A549 (cell line): ENCODE measurements at regions not wholly inside any gene's neighbourhood (a gene's known extent, or its start where the extent isn't known, plus 50 kb on each side); places are given as distances from the start of the nearest gene placed in this dataset.

Experiments used
- ATAC-seq, 2 experiments: fragments of 200-7000 bp in 1 of 2; fragments of >200 bp in 1 of 2; cut with Nextera tagmentation in 1 of 2; cut with Tn5 transposase in 1 of 2; 3 replicates each; pipeline versions ENCODE4 v1.8.0 to v1.9.1; 2018 to 2020; ENCODE audit warnings: mild to moderate bottlenecking in 1 of 2, moderate library complexity in 1 of 2
- CTCF ChIA-PET: fragments of 300-600 bp; sonication (Branson Sonifier 250); formaldehyde crosslinking; extraction: SDS; loops from one replicate; lab custom pipeline; 2021; ENCODE audit warnings: antibody characterized with exemption, inconsistent platforms; lab: Yijun Ruan, JAX
- POLR2A ChIA-PET: fragments of 350-600 bp; formaldehyde crosslinking; extraction: SDS; loops from one replicate; lab custom pipeline; 2021; ENCODE audit warnings: antibody characterized with exemption, inconsistent platforms; lab: Yijun Ruan, JAX
- DNase-seq, 2 experiments: peaks; one replicate each; pipeline versions ENCODE4 v3.0.0 to v3.0.0-alpha.2; 2011 to 2016; ENCODE audit warnings: low read depth in 1 of 2, low spot score in 1 of 2
- FAIRE-seq: peaks from 2 replicates; lab custom pipeline; 2011; peaks lifted over from hg19 to GRCh38; lab: Jason Lieb, UNC
- H3K27ac ChIP-seq, 2 experiments: fragments of >200 bp; sonication (Bioruptor Twin); formaldehyde crosslinking; 3 replicates each; pipeline ENCODE4 v1.5.1; 2016 to 2017
- H3K4me1 ChIP-seq: fragments of >200 bp; sonication (Bioruptor Twin); formaldehyde crosslinking; 3 replicates; pipeline ENCODE4 v1.6.1; 2016
- H3K4me2 ChIP-seq: fragments of >200 bp; sonication (Bioruptor Twin); formaldehyde crosslinking; 3 replicates; pipeline ENCODE4 v1.6.1; 2016
- H3K4me3 ChIP-seq: fragments of >200 bp; sonication (Bioruptor Twin); formaldehyde crosslinking; 3 replicates; pipeline ENCODE4 v1.5.1; 2016
- H3K9me3 ChIP-seq: fragments of >200 bp; sonication (Bioruptor Twin); formaldehyde crosslinking; 3 replicates; pipeline ENCODE4 v1.6.1; 2016
- CBX8 ChIP-seq: fragments of 200-600 bp; sonication (generic); IDR thresholded peaks from 2 replicates; pipeline ENCODE4 v1.6.1; 2016
- CHD4 ChIP-seq: fragments of 200-600 bp; sonication (generic); IDR thresholded peaks from 2 replicates; pipeline ENCODE4 v1.6.1; 2016; ENCODE audit warnings: antibody characterized with exemption, mild to moderate bottlenecking, borderline replicate concordance
- EHMT2 ChIP-seq: fragments of 200-600 bp; sonication (generic); IDR thresholded peaks from 2 replicates; pipeline ENCODE4 v1.6.1; 2016; ENCODE audit warnings: antibody characterized with exemption, low read depth, mild to moderate bottlenecking, moderate library complexity
- HOXA7 ChIP-seq: fragments of 250-450 bp; sonication (Bioruptor Pico); IDR thresholded peaks from 2 replicates; pipeline ENCODE4 v1.5.0; 2020; ENCODE audit warnings: mild to moderate bottlenecking, moderate library complexity
- HOXB13 ChIP-seq: fragments of 250-450 bp; sonication (Bioruptor Pico); IDR thresholded peaks from 2 replicates; pipeline ENCODE4 v1.5.0; 2020; ENCODE audit warnings: low read depth, mild to moderate bottlenecking, moderate library complexity
- JUN ChIP-seq, 2 experiments: fragments of >200 bp; sonication (Bioruptor Twin); formaldehyde crosslinking; IDR thresholded peaks; 2 replicates in 1 of 2; 3 replicates in 1 of 2; pipeline ENCODE4 v1.6.1; 2016 to 2017
- JUNB ChIP-seq: fragments of >200 bp; sonication (Bioruptor Twin); formaldehyde crosslinking; IDR thresholded peaks from 2 replicates; pipeline ENCODE4 v1.6.1; 2016
- MAZ ChIP-seq: fragments of 150-350 bp; IDR thresholded peaks from 2 replicates; pipeline ENCODE4 v1.6.1; 2014; ENCODE audit warnings: antibody characterized with exemption, low read depth, low read length, borderline replicate concordance
- NPAS2 ChIP-seq: fragments of 250-450 bp; sonication (Bioruptor Pico); IDR thresholded peaks from 2 replicates; pipeline ENCODE4 v1.8.0; 2022; ENCODE audit warnings: mild to moderate bottlenecking, moderate library complexity, borderline replicate concordance
- PHF8 ChIP-seq: fragments of 200-600 bp; sonication (generic); IDR thresholded peaks from 2 replicates; pipeline ENCODE4 v1.6.1; 2016; ENCODE audit warnings: low read depth, mild to moderate bottlenecking, antibody characterized with exemption, moderate library complexity, borderline replicate concordance
- POLR2A ChIP-seq: IDR thresholded peaks from 2 replicates; pipeline ENCODE4 v1.6.1; 2012; ENCODE audit warnings: mild to moderate bottlenecking, low read length
- POLR2AphosphoS2 ChIP-seq: conservative IDR thresholded peaks from 2 replicates; pipeline ENCODE4 v1.6.1; 2012; ENCODE audit warnings: low read length, improper control_type of control experiment, inconsistent platforms
- SMC3 ChIP-seq: fragments of >200 bp; sonication (Bioruptor Twin); formaldehyde crosslinking; IDR thresholded peaks from 3 replicates; pipeline ENCODE4 v1.6.1; 2018; ENCODE audit warnings: inconsistent platforms
- SREBF2 ChIP-seq: fragments of 450-650 bp; IDR thresholded peaks from 2 replicates; pipeline ENCODE4 v1.6.1; 2014; ENCODE audit warnings: mild to moderate bottlenecking, moderate library complexity
- TFCP2L1 ChIP-seq: fragments of 250-450 bp; sonication (Bioruptor Pico); IDR thresholded peaks from 2 replicates; pipeline ENCODE4 v1.5.0; 2021; ENCODE audit warnings: mild to moderate bottlenecking
- TP53 ChIP-seq: fragments of 250-450 bp; sonication (Bioruptor Pico); IDR thresholded peaks from 2 replicates; pipeline ENCODE4 v1.5.0; 2021; ENCODE audit warnings: mild to moderate bottlenecking, moderate library complexity
- ZC3H11A ChIP-seq: fragments of 450-650 bp; IDR thresholded peaks from 2 replicates; pipeline ENCODE4 v1.6.1; 2014; ENCODE audit warnings: antibody characterized with exemption, mild to moderate bottlenecking
- WGBS: methylation state at CpG from one replicate; pipeline ENCODE4 v1.1.6; 2017; ENCODE audit errors: missing lambda C conversion rate; 5-methylcytosine and 5-hydroxymethylcytosine counted together
- TF ChIP-seq, protein P1 (sequence below): IDR thresholded peaks from 2 replicates; pipeline ENCODE4 v1.6.1; 2012
- TF ChIP-seq, protein P2 (sequence below): IDR thresholded peaks from 2 replicates; pipeline ENCODE4 v1.6.1; 2012; ENCODE audit warnings: low read depth, borderline replicate concordance
- TF ChIP-seq, protein P3 (sequence below): IDR thresholded peaks from 2 replicates; pipeline ENCODE4 v1.6.1; 2012
- TF ChIP-seq, protein P4 (sequence below): fragments of 150-350 bp; IDR thresholded peaks from 2 replicates; pipeline ENCODE4 v1.6.1; 2014; ENCODE audit warnings: low read depth, mild to moderate bottlenecking, low read length
- TF ChIP-seq, protein P5 (sequence below): fragments of >200 bp; sonication (Bioruptor Twin); formaldehyde crosslinking; IDR thresholded peaks from 3 replicates; pipeline ENCODE4 v1.5.1; 2016
- TF ChIP-seq, protein P6 (sequence below): fragments of >200 bp; sonication (Bioruptor Twin); formaldehyde crosslinking; IDR thresholded peaks from 2 replicates; pipeline ENCODE4 v1.6.1; 2016

DNA sequence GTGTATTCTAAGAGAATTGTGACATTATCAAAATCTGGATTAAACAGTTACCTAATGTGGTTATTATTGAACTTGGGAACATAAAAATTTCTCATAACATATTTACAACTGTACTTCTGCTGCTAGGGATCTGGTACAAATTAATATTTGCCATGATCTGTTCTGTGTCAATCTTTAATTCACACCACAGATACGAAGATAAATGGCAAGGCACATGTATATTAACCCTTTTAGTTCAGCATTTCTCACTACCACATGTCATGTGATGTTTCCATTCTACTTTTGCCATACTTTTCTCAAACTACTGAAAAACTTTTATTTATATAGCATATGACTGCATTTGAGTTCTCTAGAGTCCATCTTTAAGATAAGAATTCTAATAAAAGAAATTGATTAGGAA is 295.3 kb upstream of the DDX18 start:
- ATAC-seq (no peak), DNase-seq (no peak), FAIRE-seq (no peak)
- TF ChIP-seq SREBF2 (no peak), CHD4 (no peak), PHF8 (no peak), ZC3H11A (no peak), POLR2A (no peak), SMC3 (no peak)
- TF ChIP-seq, protein P1, sequence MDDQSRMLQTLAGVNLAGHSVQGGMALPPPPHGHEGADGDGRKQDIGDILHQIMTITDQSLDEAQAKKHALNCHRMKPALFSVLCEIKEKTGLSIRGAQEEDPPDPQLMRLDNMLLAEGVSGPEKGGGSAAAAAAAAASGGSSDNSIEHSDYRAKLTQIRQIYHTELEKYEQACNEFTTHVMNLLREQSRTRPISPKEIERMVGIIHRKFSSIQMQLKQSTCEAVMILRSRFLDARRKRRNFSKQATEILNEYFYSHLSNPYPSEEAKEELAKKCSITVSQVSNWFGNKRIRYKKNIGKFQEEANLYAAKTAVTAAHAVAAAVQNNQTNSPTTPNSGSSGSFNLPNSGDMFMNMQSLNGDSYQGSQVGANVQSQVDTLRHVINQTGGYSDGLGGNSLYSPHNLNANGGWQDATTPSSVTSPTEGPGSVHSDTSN = no peak
- TF ChIP-seq, protein P2, sequence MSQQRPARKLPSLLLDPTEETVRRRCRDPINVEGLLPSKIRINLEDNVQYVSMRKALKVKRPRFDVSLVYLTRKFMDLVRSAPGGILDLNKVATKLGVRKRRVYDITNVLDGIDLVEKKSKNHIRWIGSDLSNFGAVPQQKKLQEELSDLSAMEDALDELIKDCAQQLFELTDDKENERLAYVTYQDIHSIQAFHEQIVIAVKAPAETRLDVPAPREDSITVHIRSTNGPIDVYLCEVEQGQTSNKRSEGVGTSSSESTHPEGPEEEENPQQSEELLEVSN = no peak
- H3K4me2 ChIP-seq = no peak overlapping the region
- no peak overlapping the region for H3K4me3 ChIP-seq
- ChIA-PET POLR2A (no interaction called here), CTCF (no interaction called here)
- no peaks in the 10 kb centered on the region for H3K9me3 ChIP-seq
- H3K27ac ChIP-seq = no peak overlapping the region
- H3K4me1 ChIP-seq = no peaks in the 10 kb centered on the region
- WGBS = 2% methylated on average over 1 of the region's 1 CpG

DNA sequence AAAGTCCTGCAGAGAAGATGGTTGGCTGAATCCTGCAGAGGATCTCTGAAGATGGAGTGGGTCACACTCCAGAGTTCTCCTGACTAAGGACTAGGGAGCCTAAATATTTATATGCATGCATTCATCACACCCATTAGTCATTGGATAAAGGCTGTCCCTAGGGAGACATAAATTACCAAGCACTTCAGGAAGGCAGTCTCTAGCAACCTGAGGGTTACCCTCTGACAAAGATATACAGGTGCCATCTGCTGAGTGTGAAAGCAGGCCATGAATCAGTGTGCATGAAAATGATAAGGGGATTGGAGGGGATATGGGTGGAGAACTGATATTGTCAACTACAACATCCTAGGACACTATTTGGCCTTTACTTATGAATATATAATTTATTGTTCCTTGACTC is 294.8 kb upstream of the DDX18 start:
- ChIA-PET POLR2A (no interaction called here), CTCF (no interaction called here)
- DNase-seq (no peak), ATAC-seq (no peak), FAIRE-seq (no peak)
- H3K4me2 ChIP-seq = no peak overlapping the region
- no peaks in the 10 kb centered on the region for H3K4me1 ChIP-seq
- H3K9me3 ChIP-seq = no peaks in the 10 kb centered on the region
- H3K4me3 ChIP-seq = no peak overlapping the region
- H3K27ac ChIP-seq = no peak overlapping the region
- TF ChIP-seq SMC3 (no peak), HOXA7 (CRISPR knock-in tag) (no peak)

DNA sequence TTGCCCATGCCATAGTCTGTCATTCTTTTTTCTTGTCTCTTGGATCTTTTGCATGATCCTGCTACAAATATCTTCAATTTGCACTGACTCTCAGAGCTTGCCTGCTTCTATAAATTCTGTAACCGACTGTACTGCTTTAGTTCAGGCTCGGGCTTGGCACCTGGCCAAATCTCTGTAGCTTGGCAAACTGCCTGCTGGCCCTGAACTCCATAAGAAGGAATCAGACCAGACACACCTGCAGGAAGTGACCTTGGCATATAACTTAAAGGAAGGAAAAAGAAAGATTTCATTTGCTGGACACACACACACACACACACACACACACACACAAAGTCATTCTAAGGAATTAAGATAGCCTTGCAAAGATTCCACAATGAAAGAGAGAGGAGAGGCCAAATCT is 291.2 kb upstream of the DDX18 start:
- no peak for ATAC-seq
- CTCF ChIA-PET = no interaction called here
- Histone ChIP-seq H3K4me1 (no peaks in the 10 kb centered on the region), H3K27ac (no peak overlapping the region), H3K4me3 (no peak overlapping the region)
- no peak for TF ChIP-seq EHMT2
- TF ChIP-seq JUN (IDR thresholded peaks at IDR 0.05) = no peak
- TF ChIP-seq, protein P3, sequence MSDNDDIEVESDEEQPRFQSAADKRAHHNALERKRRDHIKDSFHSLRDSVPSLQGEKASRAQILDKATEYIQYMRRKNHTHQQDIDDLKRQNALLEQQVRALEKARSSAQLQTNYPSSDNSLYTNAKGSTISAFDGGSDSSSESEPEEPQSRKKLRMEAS = no peak
- no peak for TF ChIP-seq SMC3
- TF ChIP-seq, protein P4, sequence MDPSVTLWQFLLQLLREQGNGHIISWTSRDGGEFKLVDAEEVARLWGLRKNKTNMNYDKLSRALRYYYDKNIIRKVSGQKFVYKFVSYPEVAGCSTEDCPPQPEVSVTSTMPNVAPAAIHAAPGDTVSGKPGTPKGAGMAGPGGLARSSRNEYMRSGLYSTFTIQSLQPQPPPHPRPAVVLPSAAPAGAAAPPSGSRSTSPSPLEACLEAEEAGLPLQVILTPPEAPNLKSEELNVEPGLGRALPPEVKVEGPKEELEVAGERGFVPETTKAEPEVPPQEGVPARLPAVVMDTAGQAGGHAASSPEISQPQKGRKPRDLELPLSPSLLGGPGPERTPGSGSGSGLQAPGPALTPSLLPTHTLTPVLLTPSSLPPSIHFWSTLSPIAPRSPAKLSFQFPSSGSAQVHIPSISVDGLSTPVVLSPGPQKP = no peak
- TF ChIP-seq POLR2A = no peak
- no peak for TF ChIP-seq POLR2AphosphoS2
- no peak for TF ChIP-seq MAZ
- TF ChIP-seq TFCP2L1 = no peak
- TF ChIP-seq TP53 (CRISPR knock-in tag) = no peak
- TF ChIP-seq ZC3H11A = no peak
- TF ChIP-seq, protein P5, sequence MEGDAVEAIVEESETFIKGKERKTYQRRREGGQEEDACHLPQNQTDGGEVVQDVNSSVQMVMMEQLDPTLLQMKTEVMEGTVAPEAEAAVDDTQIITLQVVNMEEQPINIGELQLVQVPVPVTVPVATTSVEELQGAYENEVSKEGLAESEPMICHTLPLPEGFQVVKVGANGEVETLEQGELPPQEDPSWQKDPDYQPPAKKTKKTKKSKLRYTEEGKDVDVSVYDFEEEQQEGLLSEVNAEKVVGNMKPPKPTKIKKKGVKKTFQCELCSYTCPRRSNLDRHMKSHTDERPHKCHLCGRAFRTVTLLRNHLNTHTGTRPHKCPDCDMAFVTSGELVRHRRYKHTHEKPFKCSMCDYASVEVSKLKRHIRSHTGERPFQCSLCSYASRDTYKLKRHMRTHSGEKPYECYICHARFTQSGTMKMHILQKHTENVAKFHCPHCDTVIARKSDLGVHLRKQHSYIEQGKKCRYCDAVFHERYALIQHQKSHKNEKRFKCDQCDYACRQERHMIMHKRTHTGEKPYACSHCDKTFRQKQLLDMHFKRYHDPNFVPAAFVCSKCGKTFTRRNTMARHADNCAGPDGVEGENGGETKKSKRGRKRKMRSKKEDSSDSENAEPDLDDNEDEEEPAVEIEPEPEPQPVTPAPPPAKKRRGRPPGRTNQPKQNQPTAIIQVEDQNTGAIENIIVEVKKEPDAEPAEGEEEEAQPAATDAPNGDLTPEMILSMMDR = no peak
- no peak for TF ChIP-seq JUNB
- TF ChIP-seq HOXA7 (CRISPR knock-in tag) = no peak
- no peak for TF ChIP-seq NPAS2 (CRISPR knock-in tag)
- no peak for TF ChIP-seq CBX8
- no peak for TF ChIP-seq HOXB13 (CRISPR knock-in tag)
- TF ChIP-seq, protein P1 = no peak
- TF ChIP-seq, protein P6, sequence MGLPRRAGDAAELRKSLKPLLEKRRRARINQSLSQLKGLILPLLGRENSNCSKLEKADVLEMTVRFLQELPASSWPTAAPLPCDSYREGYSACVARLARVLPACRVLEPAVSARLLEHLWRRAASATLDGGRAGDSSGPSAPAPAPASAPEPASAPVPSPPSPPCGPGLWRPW = no peak
- TF ChIP-seq, all 56 proteins: peak for 0
- POLR2A ChIA-PET = no interaction called here
- WGBS = 3% methylated on average over 2 of the region's 2 CpGs
- no peak for DNase-seq
- FAIRE-seq = no peak
- Histone ChIP-seq H3K9me3 (no peaks in the 10 kb centered on the region), H3K4me2 (no peak overlapping the region)
